Suprapubic skin (tissue), 4 donors: ENCODE measurements at regions not wholly inside any gene's neighbourhood (a gene's known extent, or its start where the extent isn't known, plus 50 kb on each side); places are given as distances from the start of the nearest gene placed in this dataset.

Source experiments
- DNase-seq, 2 donors: peaks; one replicate each; pipeline ENCODE4 v3.0.0-alpha.2; 2019; ENCODE audit warnings: low spot score in 2 of 2
- H3K27ac ChIP-seq: fragments of 200-600 bp; sonication (generic); one replicate; pipeline ENCODE4 v1.5.1; 2019
- H3K27me3 ChIP-seq: fragments of 200-600 bp; sonication (generic); one replicate; pipeline ENCODE4 v1.5.1; 2019
- H3K36me3 ChIP-seq: fragments of 200-600 bp; sonication (generic); one replicate; pipeline ENCODE4 v1.5.1; 2019
- H3K4me1 ChIP-seq: fragments of 200-600 bp; sonication (generic); one replicate; pipeline ENCODE4 v1.5.1; 2019
- H3K4me3 ChIP-seq: fragments of 200-600 bp; sonication (generic); one replicate; pipeline ENCODE4 v1.5.1; 2019; ENCODE audit warnings: mild to moderate bottlenecking
- H3K9me3 ChIP-seq: fragments of 200-600 bp; sonication (generic); one replicate; pipeline ENCODE4 v1.5.1; 2019
- CTCF ChIP-seq, 2 donors: fragments of 200-600 bp in 1 of 2; fragments of 450-650 bp in 1 of 2; sonication (generic) in 1 of 2; IDR thresholded peaks; one replicate each; pipeline ENCODE4 v1.5.1; 2016 to 2019; ENCODE audit warnings: antibody characterized with exemption in 2 of 2, mild to moderate bottlenecking in 1 of 2, moderate library complexity in 1 of 2
- EP300 ChIP-seq: sonication (generic); formaldehyde crosslinking; IDR thresholded peaks from one replicate; pipeline ENCODE4 v1.6.1; 2017; ENCODE audit warnings: antibody characterized with exemption
- POLR2A ChIP-seq, 2 donors: fragments of 450-650 bp; IDR thresholded peaks; one replicate each; pipeline ENCODE4 v1.6.1; 2017; ENCODE audit warnings: antibody characterized with exemption in 2 of 2, mild to moderate bottlenecking in 2 of 2, moderate library complexity in 2 of 2
- POLR2AphosphoS5 ChIP-seq, 3 donors: sonication (generic); formaldehyde crosslinking; IDR thresholded peaks; one replicate each; pipeline ENCODE4 v1.6.1; 2017; ENCODE audit warnings: antibody characterized with exemption in 3 of 3
- WGBS: methylation state at CpG from one replicate; pipeline ENCODE4 v1.1.5; 2018; 5-methylcytosine and 5-hydroxymethylcytosine counted together

DNA sequence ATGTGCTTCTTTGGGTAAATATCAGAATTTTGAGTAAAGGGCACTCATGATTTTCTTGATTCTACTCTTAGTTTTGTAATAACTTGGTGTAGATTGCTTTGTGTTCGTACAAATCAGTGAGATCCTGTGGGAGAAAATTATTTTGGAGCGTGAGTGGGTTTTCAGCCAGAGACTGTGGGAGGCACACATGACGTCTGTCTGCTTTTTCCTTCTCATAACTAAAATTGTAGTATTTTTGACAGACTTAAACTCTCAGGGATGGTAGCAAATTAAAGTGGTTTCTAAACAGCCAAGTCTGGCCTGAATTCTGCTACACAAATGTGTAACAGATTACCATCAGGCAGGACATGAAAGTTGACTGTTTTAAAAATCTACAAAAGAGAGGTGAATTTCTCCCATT lies 222.6 kb downstream of the OTOR start:
- 54% methylated on average over 3 of the region's 3 CpGs for WGBS
- Histone ChIP-seq H3K4me1 (no peaks in the 10 kb centered on the region), H3K36me3 (no peaks in the 10 kb centered on the region), H3K9me3 (no peaks in the 10 kb centered on the region), H3K4me3 (no peak overlapping the region), H3K27me3 (no peaks in the 10 kb centered on the region), H3K27ac (no peak overlapping the region)
- DNase-seq = no peak
- no peak for TF ChIP-seq POLR2AphosphoS5 (IDR thresholded peaks at IDR 0.05)
- TF ChIP-seq POLR2A (IDR thresholded peaks at IDR 0.05) = no peak
- no peak for TF ChIP-seq CTCF (IDR thresholded peaks at IDR 0.05)
- TF ChIP-seq EP300 = no peak

- DNase-seq = no peak
- Histone ChIP-seq H3K27me3 (no peaks in the 10 kb centered on the region), H3K36me3 (no peaks in the 10 kb centered on the region), H3K9me3 (no peaks in the 10 kb centered on the region), H3K4me1 (no peaks in the 10 kb centered on the region), H3K27ac (no peak overlapping the region), H3K4me3 (no peak overlapping the region)
- 97% methylated on average over 11 of the region's 20 CpGs for WGBS
- TF ChIP-seq CTCF (IDR thresholded peaks at IDR 0.05) (no peak), EP300 (no peak), POLR2A (IDR thresholded peaks at IDR 0.05) (no peak), POLR2AphosphoS5 (IDR thresholded peaks at IDR 0.05) (no peak)
These were observed 226.1 kb downstream of the OTOR start for GRCh38 chr20:16974080-16974854.

DNA sequence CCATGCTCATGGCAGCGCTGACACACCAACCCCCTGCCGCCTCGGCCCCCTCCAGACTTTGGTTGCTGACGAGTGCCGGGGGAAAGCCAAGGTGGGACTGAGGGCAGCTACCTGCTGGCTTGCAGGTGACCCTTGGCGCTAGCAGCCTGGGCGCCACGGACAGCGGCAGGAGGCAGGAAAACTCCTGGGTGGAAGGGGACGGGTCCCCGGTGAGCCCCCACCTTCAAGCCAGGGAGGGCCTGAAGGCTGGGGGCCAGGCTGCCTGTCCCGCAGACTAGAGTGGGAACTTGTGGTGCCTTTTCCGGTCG lies 226.7 kb downstream of the OTOR start:
- DNase-seq = no peak
- Histone ChIP-seq H3K27me3 (no peaks in the 10 kb centered on the region), H3K27ac (no peak overlapping the region), H3K4me1 (no peaks in the 10 kb centered on the region), H3K36me3 (no peaks in the 10 kb centered on the region), H3K4me3 (no peak overlapping the region), H3K9me3 (no peaks in the 10 kb centered on the region)
- whole genome bisulfite sequencing = 100% methylated on average over 5 of the region's 14 CpGs
- TF ChIP-seq EP300 (no peak), POLR2A (IDR thresholded peaks at IDR 0.05) (no peak), POLR2AphosphoS5 (IDR thresholded peaks at IDR 0.05) (no peak), CTCF (IDR thresholded peaks at IDR 0.05) (no peak)

GRCh38 chr20:16975682-16976081 lies 227.5 kb downstream of the OTOR start:
- no peaks in the 10 kb centered on the region for H3K27me3 ChIP-seq
- H3K36me3 ChIP-seq = no peaks in the 10 kb centered on the region
- DNase-seq = no peak
- H3K9me3 ChIP-seq = no peaks in the 10 kb centered on the region
- no peak overlapping the region for H3K4me3 ChIP-seq
- TF ChIP-seq POLR2A (IDR thresholded peaks at IDR 0.05) (no peak), POLR2AphosphoS5 (IDR thresholded peaks at IDR 0.05) (no peak), CTCF (IDR thresholded peaks at IDR 0.05) (no peak), EP300 (no peak)
- H3K4me1 ChIP-seq = no peaks in the 10 kb centered on the region
- WGBS = 78% methylated on average over 6 of the region's 12 CpGs
- H3K27ac ChIP-seq = no peak overlapping the region

DNA sequence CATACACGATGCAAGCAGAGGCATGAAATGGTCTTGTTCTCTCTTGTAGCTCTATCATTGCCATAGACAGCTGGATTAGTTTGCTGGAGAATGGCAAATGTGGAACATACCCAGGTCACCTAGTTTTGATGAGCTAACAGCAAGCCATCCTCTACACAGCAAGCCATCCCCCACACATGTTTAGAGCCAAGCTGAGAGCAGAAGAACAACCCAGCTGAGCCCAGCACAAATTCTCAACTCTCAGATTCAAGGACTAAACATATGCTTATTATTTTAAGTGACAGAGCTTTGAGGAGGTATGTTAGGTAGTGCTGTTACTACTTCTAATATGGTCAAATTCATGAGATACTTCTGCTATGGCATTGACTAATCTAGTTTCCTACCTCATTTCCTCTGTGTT lies 230.3 kb downstream of the OTOR start:
- TF ChIP-seq POLR2A (IDR thresholded peaks at IDR 0.05) = no peak
- H3K9me3 ChIP-seq = no peaks in the 10 kb centered on the region
- no peaks in the 10 kb centered on the region for H3K27me3 ChIP-seq
- H3K4me1 ChIP-seq = no peaks in the 10 kb centered on the region
- no peak overlapping the region for H3K4me3 ChIP-seq
- H3K36me3 ChIP-seq = no peaks in the 10 kb centered on the region
- no peak for DNase-seq
- WGBS = 92% methylated on average over 1 of the region's 1 CpG
- no peak overlapping the region for H3K27ac ChIP-seq
